GM08714 (cell line): ENCODE measurements at regions not wholly inside any gene's neighbourhood (a gene's known extent, or its start where the extent isn't known, plus 50 kb on each side); places are given as distances from the start of the nearest gene placed in this dataset.

Experiments used
- H3K4me3 ChIP-seq: fragments of 200-500 bp; sonication (Bioruptor generic); 2 replicates; pipeline ENCODE4 v1.5.1; 2014; ENCODE audit warnings: mild to moderate bottlenecking, low read length, inconsistent platforms
- ZNF274 ChIP-seq: IDR thresholded peaks from 2 replicates; pipeline ENCODE4 v1.6.1; 2012; ENCODE audit warnings: mild to moderate bottlenecking, low read depth, low read length

- no peak for TF ChIP-seq ZNF274
- H3K4me3 ChIP-seq = no peak overlapping the region
Observed at GRCh38 chr3:34360713-34361112, 562.3 kb downstream of the PDCD6IP start.

GRCh38 chr3:34361921-34362320, 563.5 kb downstream of the PDCD6IP start:
- H3K4me3 ChIP-seq = no peak overlapping the region
- TF ChIP-seq ZNF274 = no peak

GRCh38 chr3:34362910-34363309, 564.5 kb downstream of the PDCD6IP start:
- no peak overlapping the region for H3K4me3 ChIP-seq
- TF ChIP-seq ZNF274 = no peak

DNA sequence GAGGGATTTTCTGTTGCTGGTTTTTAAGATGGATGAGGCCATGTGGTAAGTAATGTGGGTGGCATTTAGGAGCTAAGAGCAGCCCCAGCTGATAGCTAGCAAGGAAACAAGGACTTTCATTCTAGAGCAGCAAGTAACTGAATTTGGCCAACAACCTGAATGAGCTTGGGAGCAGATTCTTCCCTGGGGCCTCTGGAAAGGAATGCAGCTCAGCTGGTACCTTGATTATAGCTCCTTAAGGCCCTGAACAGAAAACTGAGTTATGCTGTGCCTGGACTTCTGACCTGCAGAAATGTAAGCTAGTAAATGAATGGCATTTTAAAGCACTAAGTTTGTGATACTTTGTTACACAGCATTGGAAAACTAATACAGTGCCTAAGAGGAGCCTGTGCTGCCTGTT, 565.5 kb downstream of the PDCD6IP start:
- H3K4me3 ChIP-seq = no peak overlapping the region
- TF ChIP-seq ZNF274 = no peak

DNA sequence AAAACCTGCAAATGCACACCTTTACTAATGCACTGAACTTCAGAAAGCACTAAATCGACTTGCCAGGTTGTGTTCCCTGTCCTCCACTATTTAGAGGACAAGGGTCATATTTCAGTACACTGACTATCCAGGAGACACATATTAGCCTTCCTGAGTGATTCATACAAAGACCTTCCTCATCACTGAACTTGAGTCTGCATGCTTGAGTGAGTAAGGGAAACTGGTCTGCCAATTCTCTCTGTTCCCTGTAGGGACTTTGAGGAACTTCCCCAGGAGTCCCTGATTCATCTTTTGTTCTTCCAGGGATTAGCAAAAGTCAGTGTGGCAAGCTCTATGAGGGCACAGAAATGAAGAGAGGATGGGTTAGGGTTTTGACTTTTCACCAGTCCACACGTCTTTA, 565.9 kb downstream of the PDCD6IP start:
- no peak for TF ChIP-seq ZNF274
- H3K4me3 ChIP-seq = no peak overlapping the region

DNA sequence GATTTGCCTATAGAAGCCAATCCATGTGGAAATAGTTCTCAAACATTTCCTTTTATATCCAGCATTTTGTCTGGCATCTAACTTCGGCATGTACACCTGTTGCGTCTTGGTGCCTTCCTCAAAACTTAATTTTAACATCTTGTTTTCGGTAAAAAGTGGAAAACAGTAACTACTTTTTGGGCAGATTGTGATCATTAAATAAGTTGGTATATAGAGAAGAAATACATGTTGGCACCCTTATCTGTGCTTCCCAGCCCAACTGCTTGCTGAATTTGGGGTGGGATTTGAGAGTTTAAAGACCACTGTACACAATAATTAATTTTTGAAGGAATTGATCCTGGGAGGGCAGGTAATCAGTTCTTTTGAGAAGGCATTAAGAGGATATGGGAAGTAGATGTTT, 566.8 kb downstream of the PDCD6IP start:
- H3K4me3 ChIP-seq = no peak overlapping the region
- no peak for TF ChIP-seq ZNF274

DNA sequence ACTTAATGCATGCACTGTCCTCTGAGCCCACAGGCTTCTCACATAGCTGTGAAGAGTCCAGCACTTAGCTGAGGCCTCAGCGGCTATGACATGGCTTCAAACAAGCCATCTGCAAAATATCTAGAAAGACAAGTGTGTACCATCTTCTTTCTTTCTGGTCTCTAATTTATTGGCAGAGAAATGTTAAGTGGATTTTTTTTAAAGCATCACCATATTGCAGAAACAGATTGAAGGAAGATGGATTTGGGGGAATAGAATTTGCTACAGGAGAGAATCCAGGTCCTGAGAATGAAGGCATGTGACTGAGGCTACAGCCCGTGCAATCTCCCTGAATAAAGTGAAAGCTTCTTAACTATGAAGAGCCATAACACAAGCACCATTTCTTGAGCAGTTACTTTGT, 567.3 kb downstream of the PDCD6IP start:
- no peak overlapping the region for H3K4me3 ChIP-seq
- TF ChIP-seq ZNF274 = no peak

DNA sequence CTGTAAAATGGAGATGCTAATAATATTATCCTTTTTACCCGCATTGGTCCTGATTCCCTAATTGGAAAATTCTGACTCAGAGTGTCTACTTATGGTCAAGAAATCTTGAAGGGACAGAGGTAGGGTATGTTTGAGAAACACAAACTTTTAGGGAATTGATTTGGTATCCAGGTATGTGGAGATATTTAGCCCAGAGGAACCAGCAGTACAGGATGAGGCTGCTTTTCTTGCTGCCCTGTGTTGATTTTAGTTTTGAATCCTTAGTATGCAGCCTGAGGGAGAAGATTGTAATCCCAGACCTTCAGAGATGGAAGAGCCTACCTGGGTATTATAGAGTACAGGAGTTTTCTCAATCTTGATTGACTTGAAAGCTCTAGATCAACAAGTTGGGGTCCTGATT, 569.1 kb downstream of the PDCD6IP start:
- H3K4me3 ChIP-seq = no peak overlapping the region

DNA sequence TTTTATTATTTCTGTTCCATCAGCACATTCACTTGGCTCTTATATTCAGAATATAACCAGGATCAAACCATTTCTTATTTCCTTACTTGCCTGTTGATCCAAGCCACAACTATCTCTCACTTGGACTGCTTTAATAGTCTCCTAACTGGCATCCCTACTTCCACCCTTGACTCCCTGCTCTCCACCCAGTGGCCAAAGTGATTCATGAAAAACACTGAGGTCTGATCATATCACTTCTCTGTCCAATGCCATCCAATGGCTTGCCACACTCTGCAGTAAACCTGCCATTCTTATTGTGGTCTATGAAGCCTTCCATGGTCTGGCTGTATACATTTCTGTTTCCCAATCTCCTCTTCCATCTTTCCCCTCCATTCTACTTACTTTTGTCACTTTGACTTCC, 576.1 kb downstream of the PDCD6IP start:
- TF ChIP-seq ZNF274 = no peak
- no peak overlapping the region for H3K4me3 ChIP-seq

More for the DNA sequence above, 569.1 kb downstream of the PDCD6IP start:
- no peak for TF ChIP-seq ZNF274

DNA sequence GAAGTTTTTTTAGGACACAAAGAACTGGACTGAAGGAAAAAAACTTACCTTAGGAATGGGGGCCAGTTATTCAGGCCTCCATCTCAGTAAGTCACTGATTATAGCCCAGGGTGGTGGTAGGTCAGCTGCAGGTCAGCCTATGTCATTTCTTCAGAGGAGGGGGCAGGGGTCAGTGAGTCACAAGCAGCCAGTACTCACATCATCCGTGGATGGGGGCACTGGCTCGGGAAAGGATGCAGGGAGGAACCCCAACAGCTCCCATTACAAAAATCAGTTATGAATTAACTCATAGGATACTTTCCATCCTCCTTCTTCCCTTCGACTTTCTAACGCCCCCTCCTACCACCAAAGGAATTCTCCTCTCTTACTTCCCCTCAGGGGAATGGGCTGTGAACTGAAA, 578.3 kb downstream of the PDCD6IP start:
- no peak for TF ChIP-seq ZNF274
- no peak overlapping the region for H3K4me3 ChIP-seq

DNA sequence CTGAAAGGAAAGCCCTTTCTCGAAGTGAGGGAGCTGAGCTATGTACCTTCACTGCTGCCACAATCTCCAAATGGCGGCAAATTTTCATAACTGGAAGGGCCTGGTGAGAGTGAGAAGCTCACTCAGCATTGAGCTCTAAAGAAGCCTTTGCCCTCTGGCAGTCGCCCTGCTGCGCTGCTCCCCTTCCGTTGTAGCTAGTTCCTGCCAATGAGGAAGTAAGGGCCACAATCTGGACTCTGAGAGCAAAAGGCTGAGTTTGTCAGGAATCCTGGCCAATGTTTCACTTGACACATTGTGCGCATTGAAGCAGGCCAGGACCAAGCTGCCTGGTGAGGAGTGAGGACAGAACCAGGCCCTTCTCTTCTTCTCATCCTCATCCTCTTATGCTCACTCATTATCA, 579.5 kb downstream of the PDCD6IP start:
- H3K4me3 ChIP-seq = no peak overlapping the region
- TF ChIP-seq ZNF274 = no peak

GRCh38 chr3:34381243-34381642, 582.8 kb downstream of the PDCD6IP start:
- TF ChIP-seq ZNF274 = no peak
- no peak overlapping the region for H3K4me3 ChIP-seq

DNA sequence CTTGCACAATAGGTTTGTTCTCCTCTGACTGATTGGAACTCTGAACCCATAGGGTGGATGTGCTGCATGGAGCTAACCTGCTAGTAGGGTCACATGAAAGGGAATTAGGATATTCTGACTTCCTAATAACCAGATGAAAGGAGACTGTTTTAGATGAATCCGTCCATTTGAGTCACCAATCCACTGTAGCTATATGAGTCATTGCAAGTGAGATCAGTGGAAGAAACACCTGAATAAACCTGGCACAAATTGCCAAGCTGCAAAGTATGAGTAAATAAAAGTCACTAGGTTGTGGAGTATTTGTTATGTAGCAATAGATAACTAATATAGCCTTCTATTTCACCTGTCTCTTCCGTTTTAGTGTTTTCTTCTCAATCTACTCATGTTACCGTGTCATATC, 584.4 kb downstream of the PDCD6IP start:
- no peak for TF ChIP-seq ZNF274
- H3K4me3 ChIP-seq = no peak overlapping the region

- no peak overlapping the region for H3K4me3 ChIP-seq
Observed at GRCh38 chr3:34386309-34386708, 587.9 kb downstream of the PDCD6IP start.

GRCh38 chr3:34387826-34388564, 589.6 kb downstream of the PDCD6IP start:
- H3K4me3 ChIP-seq = no peak overlapping the region
- no peak for TF ChIP-seq ZNF274

More at GRCh38 chr3:34386309-34386708, 587.9 kb downstream of the PDCD6IP start:
- no peak for TF ChIP-seq ZNF274

GRCh38 chr3:34388830-34389229, 590.4 kb downstream of the PDCD6IP start:
- no peak for TF ChIP-seq ZNF274
- no peak overlapping the region for H3K4me3 ChIP-seq
